ENCODE measurements at regions not wholly inside any gene's neighbourhood (a gene's known extent, or its start where the extent isn't known, plus 50 kb on each side); places are given as distances from the start of the nearest gene placed in this dataset.
"Not testable (repeated sequence)": the region's sequence is repeated elsewhere in the genome, so short reads cannot be mapped to it uniquely, and the experiment has no call there.

DNA sequence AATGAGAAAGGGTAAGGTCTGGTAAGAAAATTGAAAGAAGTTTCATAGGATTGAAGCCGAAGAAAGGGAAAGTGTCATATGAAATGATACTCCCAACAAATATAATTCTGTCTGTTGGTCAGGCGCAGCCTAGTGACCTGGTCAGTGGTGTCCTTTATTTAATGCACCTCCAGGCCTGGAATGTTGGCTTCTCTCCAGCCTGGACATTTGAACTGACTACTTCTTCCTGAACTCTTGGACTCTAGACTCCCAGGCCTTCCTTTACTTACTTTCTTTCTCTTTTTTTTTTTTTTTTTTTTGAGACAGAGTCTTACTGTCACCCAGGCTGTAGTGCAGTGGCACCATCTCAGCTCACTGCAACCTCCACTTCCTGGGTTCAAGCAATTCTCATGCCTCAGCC, 1381.5 kb upstream of the WWC1 start:
- no peak for ATAC-seq (ENCODE audit: low read depth)
- Histone ChIP-seq H3K4me1 (ENCODE audit: insufficient read depth, poor library complexity, severe bottlenecking) (peaks cover 33% of the 10 kb centered on the region), H3K27me3 (ENCODE audit: insufficient read depth, poor library complexity, severe bottlenecking) (no peaks in the 10 kb centered on the region), H3K36me3 (ENCODE audit: low read depth) (no peaks in the 10 kb centered on the region), H3K9me3 (ENCODE audit: severe bottlenecking) (no peaks in the 10 kb centered on the region), H3K27ac (ENCODE audit: poor library complexity, severe bottlenecking) (peak overlapping the region; percentile 64), H3K4me3 (ENCODE audit: severe bottlenecking) (no peak overlapping the region)
- TF ChIP-seq CTCF (IDR thresholded peaks at IDR 0.05; ENCODE audit: poor library complexity, severe bottlenecking): no peak
- no peak for DNase-seq (ENCODE audit: low spot score)

DNA sequence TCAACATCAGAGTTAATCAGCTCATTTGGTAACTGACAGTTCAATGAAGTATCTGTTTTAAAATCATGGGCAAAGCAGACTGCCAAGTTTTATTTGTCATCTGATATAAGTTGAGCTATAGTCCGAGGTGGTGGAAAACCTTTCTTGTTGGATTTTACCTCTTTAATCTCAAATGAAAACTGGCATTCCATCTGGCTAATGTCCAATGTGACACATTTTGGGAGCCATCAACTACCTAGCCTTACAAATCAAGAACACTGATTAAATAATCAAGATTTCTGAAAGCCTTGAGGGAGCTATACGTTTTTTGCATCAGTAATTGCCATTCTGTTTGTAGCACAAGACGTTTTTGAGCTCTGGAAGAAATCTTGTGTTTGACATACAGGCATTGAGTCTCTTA, 1380.5 kb upstream of the WWC1 start:
- DNase-seq (ENCODE audit: low spot score): no peak
- TF ChIP-seq CTCF (IDR thresholded peaks at IDR 0.05; ENCODE audit: poor library complexity, severe bottlenecking): no peak
- H3K27ac ChIP-seq (ENCODE audit: poor library complexity, severe bottlenecking): no peak overlapping the region
- no peak overlapping the region for H3K4me3 ChIP-seq (ENCODE audit: severe bottlenecking)
- ATAC-seq (ENCODE audit: low read depth): no peak
- no peaks in the 10 kb centered on the region for H3K36me3 ChIP-seq (ENCODE audit: low read depth)
- peaks cover 33% of the 10 kb centered on the region for H3K4me1 ChIP-seq (ENCODE audit: insufficient read depth, poor library complexity, severe bottlenecking)
- H3K27me3 ChIP-seq (ENCODE audit: insufficient read depth, poor library complexity, severe bottlenecking): no peaks in the 10 kb centered on the region
- no peaks in the 10 kb centered on the region for H3K9me3 ChIP-seq (ENCODE audit: severe bottlenecking)

DNA sequence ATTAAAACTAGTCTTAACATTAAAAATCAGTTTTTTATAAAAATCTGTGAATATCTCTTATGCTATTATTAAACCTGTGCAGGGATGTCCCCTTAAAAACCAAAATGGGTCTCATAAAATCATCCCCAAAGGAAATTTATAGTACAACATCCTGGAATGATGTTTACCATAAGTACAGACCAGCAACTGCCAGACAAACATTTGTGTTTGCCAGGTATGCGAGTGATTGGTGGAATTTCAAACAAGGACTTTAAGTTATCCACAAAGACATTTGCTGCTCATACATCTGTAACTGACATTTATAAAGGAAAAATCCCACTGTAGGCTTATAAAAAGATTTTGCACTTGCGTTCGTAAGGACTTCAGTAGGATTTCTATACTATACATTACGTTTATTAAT, 1375.4 kb upstream of the WWC1 start:
- no peaks in the 10 kb centered on the region for H3K4me1 ChIP-seq (ENCODE audit: insufficient read depth, poor library complexity, severe bottlenecking)
- TF ChIP-seq CTCF (IDR thresholded peaks at IDR 0.05; ENCODE audit: poor library complexity, severe bottlenecking): no peak
- ATAC-seq (ENCODE audit: low read depth) (no peak), DNase-seq (ENCODE audit: low spot score) (no peak)
- H3K36me3 ChIP-seq (ENCODE audit: low read depth): no peaks in the 10 kb centered on the region
- H3K9me3 ChIP-seq (ENCODE audit: severe bottlenecking): no peaks in the 10 kb centered on the region
- no peak overlapping the region for H3K4me3 ChIP-seq (ENCODE audit: severe bottlenecking)
- H3K27ac ChIP-seq (ENCODE audit: poor library complexity, severe bottlenecking): no peak overlapping the region
- no peaks in the 10 kb centered on the region for H3K27me3 ChIP-seq (ENCODE audit: insufficient read depth, poor library complexity, severe bottlenecking)

GRCh38 chr5:166926138-166926537, 1365.3 kb upstream of the WWC1 start:
- Histone ChIP-seq H3K27ac (ENCODE audit: poor library complexity, severe bottlenecking) (no peak overlapping the region), H3K4me1 (ENCODE audit: insufficient read depth, poor library complexity, severe bottlenecking) (no peaks in the 10 kb centered on the region), H3K9me3 (ENCODE audit: severe bottlenecking) (no peaks in the 10 kb centered on the region), H3K4me3 (ENCODE audit: severe bottlenecking) (no peak overlapping the region), H3K27me3 (ENCODE audit: insufficient read depth, poor library complexity, severe bottlenecking) (no peaks in the 10 kb centered on the region), H3K36me3 (ENCODE audit: low read depth) (no peaks in the 10 kb centered on the region)
- TF ChIP-seq CTCF (IDR thresholded peaks at IDR 0.05; ENCODE audit: poor library complexity, severe bottlenecking): no peak
- DNase-seq (ENCODE audit: low spot score) (no peak), ATAC-seq (ENCODE audit: low read depth) (no peak)

- not testable (repeated sequence) for H3K27ac ChIP-seq (ENCODE audit: poor library complexity, severe bottlenecking); H3K9me3 ChIP-seq (ENCODE audit: severe bottlenecking); H3K4me3 ChIP-seq (ENCODE audit: severe bottlenecking); H3K27me3 ChIP-seq (ENCODE audit: insufficient read depth, poor library complexity, severe bottlenecking); DNase-seq (ENCODE audit: low spot score); H3K4me1 ChIP-seq (ENCODE audit: insufficient read depth, poor library complexity, severe bottlenecking); ATAC-seq (ENCODE audit: low read depth); H3K36me3 ChIP-seq (ENCODE audit: low read depth)
These were observed 1364.5 kb upstream of the WWC1 start for GRCh38 chr5:166926806-166927475.
